Chondrocyte (in vitro differentiated cells): ENCODE measurements at regions not wholly inside any gene's neighbourhood (a gene's known extent, or its start where the extent isn't known, plus 50 kb on each side); places are given as distances from the start of the nearest gene placed in this dataset.

ENCODE experiments used
- DNase-seq: peaks from one replicate; pipeline ENCODE4 v3.0.0; 2021; ENCODE audit warnings: mixed read lengths, low spot score
- H3K27ac Mint-ChIP-seq: one replicate; pipeline ENCODE4 v1.8.0; 2021; ENCODE audit warnings: mild to moderate bottlenecking, moderate library complexity, mixed read lengths; ENCODE audit not compliant: unreplicated experiment
- H3K27me3 Mint-ChIP-seq: 2 replicates; pipeline ENCODE4 v1.8.0; 2021; ENCODE audit warnings: low read depth, mixed read lengths
- H3K36me3 Mint-ChIP-seq: 2 replicates; pipeline ENCODE4 v1.8.0; 2021; ENCODE audit warnings: low read depth, mixed read lengths
- H3K4me1 Mint-ChIP-seq: 2 replicates; pipeline ENCODE4 v1.8.0; 2021; ENCODE audit warnings: low read depth, mild to moderate bottlenecking, mixed read lengths
- H3K4me3 Mint-ChIP-seq: one replicate; pipeline ENCODE4 v1.8.0; 2021; ENCODE audit warnings: mild to moderate bottlenecking, moderate library complexity, mixed read lengths; ENCODE audit not compliant: unreplicated experiment
- H3K9me3 Mint-ChIP-seq: 2 replicates; pipeline ENCODE4 v1.8.0; 2021; ENCODE audit warnings: low read depth, mixed read lengths
- CTCF ChIP-seq: fragments of 200-600 bp; sonication (generic); IDR thresholded peaks from 2 replicates; pipeline ENCODE4 v1.5.0; 2021; ENCODE audit warnings: antibody characterized with exemption, mild to moderate bottlenecking, moderate library complexity

GRCh38 chr3:117455782-117456181, 746.2 kb downstream of the TUSC7 start:
- peaks cover 4% of the 10 kb centered on the region for H3K27me3 Mint-ChIP-seq
- H3K27ac Mint-ChIP-seq = no peak overlapping the region
- no peak overlapping the region for H3K4me3 Mint-ChIP-seq
- no peaks in the 10 kb centered on the region for H3K36me3 Mint-ChIP-seq
- no peak for TF ChIP-seq CTCF
- no peaks in the 10 kb centered on the region for H3K9me3 Mint-ChIP-seq
- DNase-seq = no peak
- H3K4me1 Mint-ChIP-seq = no peaks in the 10 kb centered on the region

- Mint-ChIP-seq H3K4me3 (no peak overlapping the region), H3K36me3 (no peaks in the 10 kb centered on the region)
- no peak for DNase-seq
Measured at GRCh38 chr3:117463276-117464115, 753.9 kb downstream of the TUSC7 start.

GRCh38 chr3:117471831-117472230, 762.3 kb downstream of the TUSC7 start:
- H3K9me3 Mint-ChIP-seq = no peaks in the 10 kb centered on the region
- no peak for TF ChIP-seq CTCF
- peaks cover 5% of the 10 kb centered on the region for H3K27me3 Mint-ChIP-seq
- no peak overlapping the region for H3K4me3 Mint-ChIP-seq
- H3K4me1 Mint-ChIP-seq = no peaks in the 10 kb centered on the region
- no peak overlapping the region for H3K27ac Mint-ChIP-seq
- no peaks in the 10 kb centered on the region for H3K36me3 Mint-ChIP-seq
- DNase-seq = no peak

More at GRCh38 chr3:117463276-117464115, 753.9 kb downstream of the TUSC7 start:
- H3K9me3 Mint-ChIP-seq = no peaks in the 10 kb centered on the region
- H3K27ac Mint-ChIP-seq = peak overlapping the region; percentile 25
- peaks cover 6% of the 10 kb centered on the region for H3K27me3 Mint-ChIP-seq
- H3K4me1 Mint-ChIP-seq = peaks cover 11% of the 10 kb centered on the region
- TF ChIP-seq CTCF = no peak

GRCh38 chr3:117473981-117474538, 764.5 kb downstream of the TUSC7 start:
- DNase-seq = no peak
- H3K27ac Mint-ChIP-seq = no peak overlapping the region
- no peak overlapping the region for H3K4me3 Mint-ChIP-seq
- no peak for TF ChIP-seq CTCF
- no peaks in the 10 kb centered on the region for H3K4me1 Mint-ChIP-seq
- H3K9me3 Mint-ChIP-seq = no peaks in the 10 kb centered on the region
- peaks cover 5% of the 10 kb centered on the region for H3K27me3 Mint-ChIP-seq
- H3K36me3 Mint-ChIP-seq = no peaks in the 10 kb centered on the region

- DNase-seq = no peak
- Mint-ChIP-seq H3K9me3 (no peaks in the 10 kb centered on the region), H3K4me1 (no peaks in the 10 kb centered on the region), H3K36me3 (no peaks in the 10 kb centered on the region), H3K27ac (no peak overlapping the region), H3K4me3 (no peak overlapping the region), H3K27me3 (peaks cover 5% of the 10 kb centered on the region)
- TF ChIP-seq CTCF = no peak
Measured at GRCh38 chr3:117476572-117476971, 767.0 kb downstream of the TUSC7 start.
